WI38 (cell line): ENCODE measurements at regions not wholly inside any gene's neighbourhood (a gene's known extent, or its start where the extent isn't known, plus 50 kb on each side); places are given as distances from the start of the nearest gene placed in this dataset.

Experiments
- H3K4me3 ChIP-seq: 2 replicates; pipeline ENCODE4 v1.5.1; 2011; ENCODE audit warnings: low read depth, mild to moderate bottlenecking, control low read depth, low read length
- TF ChIP-seq, protein P1 (sequence below): IDR thresholded peaks from 2 replicates; pipeline ENCODE4 v1.5.1; 2012; ENCODE audit warnings: low read depth, mild to moderate bottlenecking, control low read depth, low read length

- no peak overlapping the region for H3K4me3 ChIP-seq
- TF ChIP-seq, protein P1, sequence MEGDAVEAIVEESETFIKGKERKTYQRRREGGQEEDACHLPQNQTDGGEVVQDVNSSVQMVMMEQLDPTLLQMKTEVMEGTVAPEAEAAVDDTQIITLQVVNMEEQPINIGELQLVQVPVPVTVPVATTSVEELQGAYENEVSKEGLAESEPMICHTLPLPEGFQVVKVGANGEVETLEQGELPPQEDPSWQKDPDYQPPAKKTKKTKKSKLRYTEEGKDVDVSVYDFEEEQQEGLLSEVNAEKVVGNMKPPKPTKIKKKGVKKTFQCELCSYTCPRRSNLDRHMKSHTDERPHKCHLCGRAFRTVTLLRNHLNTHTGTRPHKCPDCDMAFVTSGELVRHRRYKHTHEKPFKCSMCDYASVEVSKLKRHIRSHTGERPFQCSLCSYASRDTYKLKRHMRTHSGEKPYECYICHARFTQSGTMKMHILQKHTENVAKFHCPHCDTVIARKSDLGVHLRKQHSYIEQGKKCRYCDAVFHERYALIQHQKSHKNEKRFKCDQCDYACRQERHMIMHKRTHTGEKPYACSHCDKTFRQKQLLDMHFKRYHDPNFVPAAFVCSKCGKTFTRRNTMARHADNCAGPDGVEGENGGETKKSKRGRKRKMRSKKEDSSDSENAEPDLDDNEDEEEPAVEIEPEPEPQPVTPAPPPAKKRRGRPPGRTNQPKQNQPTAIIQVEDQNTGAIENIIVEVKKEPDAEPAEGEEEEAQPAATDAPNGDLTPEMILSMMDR, result no peak
These were observed 117.5 kb upstream of the TEX51 start for GRCh38 chr2:126781206-126781605.

DNA sequence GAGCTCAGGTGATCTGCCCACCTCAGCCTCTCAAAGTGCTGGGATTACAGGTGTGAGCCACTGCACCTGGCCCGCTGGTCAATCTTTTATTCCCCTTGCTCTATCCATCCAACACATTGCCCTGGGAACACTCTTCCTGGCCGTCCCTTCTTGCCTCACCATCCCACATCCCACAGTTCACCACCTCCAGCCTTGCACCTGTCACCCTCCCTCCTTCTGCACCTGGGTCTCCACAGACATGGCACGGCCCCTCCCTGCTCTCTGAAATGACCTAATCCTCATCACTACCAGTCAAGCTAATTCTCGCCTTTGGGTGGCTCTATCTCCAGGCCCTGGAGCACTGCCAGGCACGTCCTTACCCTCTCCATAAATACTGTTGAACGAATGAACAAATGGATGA is 116.9 kb upstream of the TEX51 start:
- H3K4me3 ChIP-seq, result no peak overlapping the region
- TF ChIP-seq, protein P1, result no peak

DNA sequence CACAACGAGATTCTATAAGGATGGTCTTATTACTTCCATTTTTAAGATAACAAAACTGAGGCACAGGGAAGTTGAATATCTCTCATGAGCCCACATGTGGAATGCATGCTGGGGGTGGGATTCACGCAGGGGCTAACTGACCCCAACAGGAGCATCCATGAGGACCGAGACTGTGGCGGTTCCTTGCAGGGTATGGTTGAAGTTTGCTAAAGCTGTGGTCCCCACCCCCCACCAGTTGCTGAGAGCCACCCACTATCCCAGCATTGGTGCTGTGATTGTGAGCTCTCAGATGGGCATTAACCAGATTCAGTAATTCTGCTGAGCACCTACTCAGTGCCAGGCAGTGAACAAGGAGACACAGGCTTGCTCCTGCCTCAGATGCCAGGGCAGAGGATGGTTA is 116.0 kb upstream of the TEX51 start:
- no peak overlapping the region for H3K4me3 ChIP-seq
- TF ChIP-seq, protein P1, result no peak

- no peak overlapping the region for H3K4me3 ChIP-seq
- TF ChIP-seq, protein P1, result no peak
These were observed 115.3 kb upstream of the TEX51 start for GRCh38 chr2:126783341-126783740.

DNA sequence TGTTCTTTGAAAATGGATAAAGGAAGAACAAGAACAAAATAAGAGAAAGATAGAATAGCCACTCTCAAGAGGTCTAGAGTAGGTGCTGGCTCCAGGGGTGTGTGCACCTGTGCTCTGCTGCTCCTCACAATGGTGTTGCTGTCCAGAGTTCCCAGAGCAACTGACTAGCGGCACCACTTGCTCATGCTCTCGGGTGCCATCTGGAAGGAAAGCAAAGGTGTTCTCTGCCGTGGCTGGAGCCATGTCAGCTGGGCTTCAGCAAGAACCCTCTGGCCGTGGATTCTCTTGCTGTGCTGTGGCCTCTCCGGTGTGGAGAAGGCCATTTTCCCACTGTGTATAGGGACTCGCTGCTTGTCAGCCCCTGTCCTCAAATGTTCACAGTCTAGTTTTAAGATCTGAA is 114.6 kb upstream of the TEX51 start:
- H3K4me3 ChIP-seq, result no peak overlapping the region
- TF ChIP-seq, protein P1, result no peak

GRCh38 chr2:126784621-126785020 is 114.1 kb upstream of the TEX51 start:
- no peak overlapping the region for H3K4me3 ChIP-seq
- TF ChIP-seq, protein P1, result no peak

- TF ChIP-seq, protein P1, result no peak
- H3K4me3 ChIP-seq, result no peak overlapping the region
These were observed 113.5 kb upstream of the TEX51 start for GRCh38 chr2:126785236-126785635.
